ENCODE measurements at regions not wholly inside any gene's neighbourhood (a gene's known extent, or its start where the extent isn't known, plus 50 kb on each side); places are given as distances from the start of the nearest gene placed in this dataset.
"Not testable (repeated sequence)": the region's sequence is repeated elsewhere in the genome, so short reads cannot be mapped to it uniquely, and the experiment has no call there.

DNA sequence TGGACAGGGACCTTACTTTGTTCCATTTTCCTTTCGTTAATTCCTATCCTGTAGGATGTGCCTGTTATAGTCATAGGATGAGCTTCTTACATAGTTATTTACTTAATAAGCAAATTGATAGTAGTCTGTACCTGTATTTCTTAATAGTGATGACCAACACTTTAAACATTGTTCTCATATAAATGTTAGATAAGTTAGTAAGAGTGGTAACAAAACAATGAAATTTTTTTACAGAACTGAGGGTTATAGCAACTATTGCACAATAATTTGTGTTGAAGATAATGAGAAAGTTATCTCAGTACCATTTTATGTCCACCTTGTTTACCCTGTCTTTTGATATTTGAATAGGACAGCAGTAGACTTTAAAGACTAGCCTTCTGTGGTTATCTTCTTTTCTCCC, 162.9 kb upstream of the ELL2 start:
- no peak for DNase-seq

DNA sequence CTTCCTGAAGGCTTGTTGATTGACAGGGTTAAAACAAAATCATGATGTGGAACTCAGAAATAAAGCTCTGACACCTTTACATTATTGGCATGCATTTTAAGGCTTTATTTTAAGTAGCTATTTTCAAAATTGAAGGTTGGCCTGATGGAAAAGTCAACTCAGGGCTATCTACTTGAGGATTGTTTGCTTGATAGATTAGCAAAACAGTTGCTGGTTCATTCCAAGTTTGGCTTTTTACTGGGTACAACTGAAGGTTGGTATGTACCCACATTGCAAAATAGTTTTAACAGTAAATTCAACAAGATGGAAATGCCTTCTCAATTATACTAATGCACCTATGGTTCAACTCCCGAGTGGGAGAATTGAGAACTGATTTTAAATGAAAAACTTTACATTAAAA, 161.8 kb upstream of the ELL2 start:
- DNase-seq: no peak

DNA sequence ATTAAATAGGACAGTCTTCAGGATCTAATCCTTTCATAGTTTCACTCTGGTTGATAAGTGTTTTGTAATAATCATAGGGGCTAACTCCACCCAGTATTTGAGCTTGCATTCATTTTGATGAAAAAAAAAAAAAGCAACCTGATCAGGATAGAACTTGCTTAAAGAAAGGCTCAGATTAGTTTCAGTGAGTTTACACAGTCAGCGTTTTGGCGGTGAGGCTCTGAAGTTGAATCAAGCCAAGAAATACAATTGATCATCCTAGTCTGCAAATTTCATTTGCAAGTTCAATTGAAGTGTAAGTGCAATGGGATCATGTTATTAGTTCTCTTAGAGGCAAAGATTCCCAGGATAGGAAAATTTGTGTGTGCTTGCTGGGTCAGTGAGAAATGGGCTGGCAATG, 159.7 kb upstream of the ELL2 start:
- no peak for DNase-seq

DNA sequence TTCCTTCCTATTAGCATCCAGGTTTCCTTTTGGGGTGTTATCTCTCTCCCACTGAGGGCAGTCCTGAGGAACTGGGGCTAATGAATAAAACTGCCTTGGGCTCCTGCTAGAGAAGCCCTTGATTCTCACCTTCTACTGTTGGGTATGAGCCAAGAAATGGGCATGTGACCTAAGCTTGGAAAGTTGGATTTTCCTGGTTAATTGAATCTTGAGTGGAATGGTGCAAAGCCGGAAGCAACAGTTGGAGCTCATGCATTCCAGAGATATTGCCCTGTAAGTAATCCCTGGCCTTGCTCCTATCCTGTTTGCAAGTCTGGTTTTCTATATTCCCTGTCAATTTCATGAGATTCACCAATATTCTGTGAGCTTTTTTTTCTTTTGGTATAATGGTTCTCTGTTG, 158.5 kb upstream of the ELL2 start:
- no peak for DNase-seq

DNA sequence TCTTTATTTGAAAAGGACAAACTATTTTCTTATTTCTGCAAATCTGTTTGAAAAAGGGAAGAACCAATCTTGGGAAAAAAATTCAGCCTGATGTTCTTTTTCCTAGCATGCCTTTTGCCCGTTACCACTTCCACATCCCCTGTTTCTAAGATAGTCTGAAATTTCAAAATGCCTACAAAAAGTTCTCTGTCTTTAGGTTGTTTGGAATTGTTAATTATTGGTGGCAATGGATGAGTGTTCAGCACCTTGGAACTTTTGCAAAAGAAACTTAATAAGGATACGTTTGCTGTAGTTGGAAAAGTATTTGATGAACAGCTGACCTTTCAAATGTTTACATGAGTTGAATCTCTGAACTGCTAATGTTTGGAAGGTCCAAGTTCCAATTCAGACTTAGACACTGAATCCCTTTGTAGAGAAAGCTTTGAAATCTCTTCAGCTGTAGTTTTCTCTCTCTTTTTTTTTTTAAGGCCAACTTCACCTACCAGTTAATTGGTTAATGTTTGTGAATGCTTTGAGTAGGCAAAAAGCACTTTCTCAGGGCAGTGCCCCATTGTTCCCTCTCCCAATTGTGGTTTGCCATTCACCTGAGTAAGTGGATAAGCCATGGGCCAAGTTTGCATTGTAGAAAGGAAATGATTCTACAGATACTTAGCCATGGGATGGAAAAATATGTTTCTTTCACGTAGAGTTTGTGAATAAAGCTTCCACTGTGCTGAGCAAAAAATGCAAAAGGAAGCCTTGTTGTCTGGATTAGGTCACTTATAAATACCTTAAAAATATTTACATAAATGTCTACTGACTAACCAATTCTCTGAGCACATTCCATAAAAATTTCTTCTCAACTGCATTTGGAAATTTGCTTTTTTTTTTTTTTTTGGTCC, 156.4 kb upstream of the ELL2 start:
- DNase-seq: no peak

DNA sequence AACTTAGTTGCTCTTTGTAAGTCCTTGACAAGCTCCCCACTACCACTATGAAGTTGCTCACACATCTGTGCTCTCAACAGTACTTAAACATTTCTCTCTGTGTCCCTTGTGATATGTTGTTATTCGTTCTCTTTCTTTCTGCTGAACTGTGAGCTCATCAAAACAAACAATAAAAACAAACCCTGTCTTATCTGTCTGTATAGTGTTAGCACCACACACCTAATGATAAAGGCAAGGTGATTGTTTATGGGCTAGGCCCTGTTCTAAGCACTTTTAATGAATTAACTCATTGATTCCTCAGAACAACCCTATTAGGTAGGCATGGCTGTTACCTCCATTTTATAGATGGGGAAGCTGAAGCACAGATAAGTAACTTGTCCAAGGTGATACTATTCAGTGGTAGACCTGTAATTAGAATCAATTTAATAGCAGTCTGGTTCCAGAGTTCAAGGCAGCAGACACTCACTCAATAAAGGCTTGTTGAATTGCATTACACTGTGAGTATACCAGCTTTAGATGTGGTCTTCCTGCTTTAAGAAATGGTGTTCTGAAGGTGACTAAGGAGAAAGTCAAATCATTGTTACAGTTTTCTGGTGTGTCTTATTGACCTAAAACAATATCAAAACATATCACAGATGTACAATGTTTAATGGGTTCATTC, 153.6 kb upstream of the ELL2 start:
- no peak for DNase-seq

DNA sequence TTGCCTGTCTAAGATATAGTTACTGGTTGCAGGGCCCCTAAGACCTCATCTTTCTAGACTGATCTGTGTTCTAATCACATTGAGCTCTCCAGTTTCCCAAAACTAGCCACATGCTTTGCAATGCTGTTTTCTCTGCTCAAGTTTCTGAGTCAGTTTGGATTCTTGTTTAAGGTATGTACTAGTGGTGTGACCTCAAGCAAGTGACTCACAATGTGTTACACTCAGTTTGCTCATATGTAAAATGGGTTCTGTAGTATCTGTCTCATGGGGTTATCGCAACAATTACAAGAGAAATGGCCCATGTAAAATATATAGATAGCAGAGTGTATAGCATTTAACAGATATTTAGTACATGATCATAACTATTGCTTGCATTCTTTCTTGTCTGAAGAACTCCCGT, 153.1 kb upstream of the ELL2 start:
- no peak for DNase-seq

DNA sequence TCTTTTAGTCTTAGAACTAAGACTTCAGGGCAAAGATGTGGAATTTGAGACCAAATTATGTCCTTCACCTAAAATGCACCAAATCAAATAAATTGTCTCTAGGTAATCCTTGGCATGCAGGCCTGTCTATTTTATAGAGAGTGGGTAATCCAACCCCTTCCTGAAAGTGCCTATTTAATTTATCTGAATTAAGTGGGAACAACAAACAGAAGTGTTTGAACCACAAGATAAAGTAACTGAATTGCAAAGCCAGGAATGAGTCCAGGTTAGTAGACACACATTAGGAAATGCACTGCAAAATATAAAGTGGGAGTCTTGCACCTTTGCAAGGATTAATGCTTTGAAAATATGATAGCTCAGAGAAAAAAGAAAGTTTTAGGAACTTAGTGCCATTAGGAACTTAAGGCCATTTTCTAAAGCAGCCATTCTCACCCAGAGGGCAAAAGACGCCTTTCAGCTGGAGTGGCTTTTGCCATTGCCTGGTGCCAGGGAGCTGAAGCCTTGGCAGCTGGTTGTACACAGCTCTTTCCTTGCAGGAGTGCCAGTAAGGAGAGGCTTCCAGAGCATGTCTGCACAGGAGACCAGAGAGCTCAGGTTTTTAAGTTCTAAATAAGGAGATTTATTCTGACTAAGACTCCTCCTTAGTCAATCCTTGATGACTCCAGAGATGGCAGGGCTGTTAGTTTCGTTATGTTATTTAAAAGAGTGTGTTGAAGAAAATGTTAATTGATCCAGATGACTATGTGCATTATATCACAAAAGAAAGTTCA, 151.7 kb upstream of the ELL2 start:
- no peak for DNase-seq

DNA sequence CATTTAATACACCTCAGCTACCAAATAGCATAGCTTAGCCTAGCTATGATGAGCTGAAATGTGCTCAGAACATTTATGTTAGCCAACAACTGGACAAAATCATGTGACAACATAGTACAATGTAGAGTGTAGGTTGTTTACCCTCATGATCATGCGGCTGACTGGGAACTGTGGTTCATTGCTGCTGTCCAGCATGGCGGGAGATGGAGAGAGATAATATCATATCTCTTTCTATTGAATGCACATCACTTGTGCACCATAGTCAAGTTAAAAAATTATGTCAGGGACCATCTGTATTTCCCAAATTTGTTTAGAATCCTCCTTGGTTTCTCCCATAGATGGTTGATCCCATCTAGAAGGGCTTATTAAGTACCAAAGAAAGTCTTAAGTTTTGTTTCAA, 151.1 kb upstream of the ELL2 start:
- no peak for DNase-seq

DNA sequence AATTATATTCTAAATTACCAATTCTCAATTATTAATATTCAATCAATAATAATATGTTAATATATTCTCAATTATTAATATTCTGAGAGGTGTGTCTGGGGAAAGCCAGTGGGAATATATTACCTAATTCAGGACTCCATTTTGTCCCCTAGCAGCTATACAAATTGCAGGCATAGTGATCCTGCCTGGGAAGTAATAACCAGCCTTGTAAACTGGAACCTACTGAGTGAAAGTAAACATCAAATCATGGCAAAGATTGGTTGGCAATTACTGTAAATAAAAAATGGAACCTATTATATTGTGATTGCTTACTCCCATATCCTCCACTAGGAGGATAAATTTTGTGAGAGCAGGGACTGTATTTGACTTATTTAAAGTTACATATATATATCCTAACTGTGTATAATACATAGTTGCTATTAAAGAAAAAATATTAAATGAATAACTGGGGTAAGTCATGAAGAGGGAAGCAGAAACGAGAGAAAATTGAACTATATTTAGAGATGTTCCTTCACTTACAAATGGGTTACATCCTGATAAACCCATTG, 150.5 kb upstream of the ELL2 start:
- no peak for DNase-seq

DNA sequence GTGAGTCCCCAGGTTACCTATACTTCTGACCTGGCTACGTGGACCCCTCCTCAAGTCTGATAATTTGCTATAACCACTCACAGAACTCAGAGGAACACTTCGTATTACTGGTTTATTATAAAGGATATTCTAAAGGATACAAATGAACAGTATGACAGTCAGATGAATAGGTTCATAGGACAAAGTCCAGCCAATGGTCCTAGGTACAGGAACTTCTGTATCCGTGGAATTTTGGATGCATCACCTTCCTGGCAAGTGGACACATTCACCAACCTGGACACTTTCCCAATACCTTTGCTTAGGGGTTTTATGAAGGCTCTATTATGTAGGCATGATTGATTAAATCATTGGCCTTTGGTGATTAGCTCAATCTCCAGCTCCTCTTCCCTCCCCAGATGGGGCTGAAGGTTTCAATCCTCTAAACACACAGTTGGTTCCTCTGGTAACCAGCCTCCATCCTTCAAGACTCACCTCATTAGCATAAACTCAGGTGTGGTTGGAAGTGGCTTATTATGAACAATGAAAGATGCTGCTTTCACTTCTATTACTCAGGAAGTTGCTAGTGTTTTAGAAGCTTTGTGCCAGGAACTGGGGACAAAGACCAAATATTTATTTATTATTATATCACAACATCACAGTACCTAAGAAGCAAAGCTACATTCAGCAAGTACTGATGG, 149.6 kb upstream of the ELL2 start:
- no peak for DNase-seq

DNA sequence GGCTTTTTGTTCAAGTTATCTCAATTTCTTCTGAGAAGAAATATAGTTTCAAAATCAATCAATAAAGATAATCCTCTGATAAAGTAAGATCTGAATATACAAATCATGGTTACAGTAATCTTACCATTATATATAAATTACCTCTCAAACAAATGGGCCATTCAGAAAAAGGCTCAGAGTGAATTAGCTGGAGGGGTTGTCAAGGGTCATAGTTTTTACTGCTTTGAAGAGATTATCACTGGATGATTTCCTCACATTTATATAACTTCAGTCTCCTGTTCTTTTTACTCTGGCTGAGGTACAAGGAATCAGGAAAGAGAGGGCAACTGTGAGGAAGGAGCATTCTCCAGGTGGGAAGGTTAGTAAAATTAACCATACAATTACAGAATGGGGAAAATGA, 148.6 kb upstream of the ELL2 start:
- no peak for DNase-seq

DNA sequence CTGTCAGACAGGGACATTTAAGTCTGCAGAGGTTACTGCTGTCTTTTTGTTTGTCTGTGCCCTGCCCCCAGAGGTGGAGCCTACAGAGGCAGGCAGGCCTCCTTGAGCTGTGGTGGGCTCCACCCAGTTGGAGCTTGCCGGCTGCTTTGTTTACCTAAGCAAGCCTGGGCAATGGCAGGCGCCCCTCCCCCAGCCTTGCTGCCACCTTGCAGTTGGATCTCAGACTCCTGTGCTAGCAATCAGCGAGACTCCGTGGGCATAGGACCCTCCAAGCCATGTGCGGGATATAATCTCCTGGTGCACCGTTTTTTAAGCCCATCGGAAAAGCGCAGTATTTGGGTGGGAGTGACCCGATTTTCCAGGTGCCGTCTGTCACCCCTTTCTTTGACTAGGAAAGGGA, 147.0 kb upstream of the ELL2 start:
- DNase-seq: not testable (repeated sequence)

DNA sequence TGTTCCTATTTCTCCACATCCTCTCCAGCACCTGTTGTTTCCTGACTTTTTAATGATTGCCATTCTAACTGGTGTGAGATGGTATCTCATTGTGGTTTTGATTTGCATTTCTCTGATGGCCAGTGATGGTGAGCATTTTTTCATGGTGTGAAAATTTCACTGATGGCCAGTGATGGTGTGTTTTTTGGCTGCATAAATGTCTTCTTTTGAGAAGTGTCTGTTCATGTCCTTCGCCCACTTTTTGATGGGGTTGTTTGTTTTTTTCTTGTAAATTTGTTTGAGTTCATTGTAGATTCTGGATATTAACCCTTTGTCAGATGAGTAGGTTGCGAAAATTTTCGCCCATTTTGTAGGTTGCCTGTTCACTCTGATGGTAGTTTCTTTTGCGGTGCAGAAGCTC, 142.2 kb upstream of the ELL2 start:
- DNase-seq: not testable (repeated sequence)

DNA sequence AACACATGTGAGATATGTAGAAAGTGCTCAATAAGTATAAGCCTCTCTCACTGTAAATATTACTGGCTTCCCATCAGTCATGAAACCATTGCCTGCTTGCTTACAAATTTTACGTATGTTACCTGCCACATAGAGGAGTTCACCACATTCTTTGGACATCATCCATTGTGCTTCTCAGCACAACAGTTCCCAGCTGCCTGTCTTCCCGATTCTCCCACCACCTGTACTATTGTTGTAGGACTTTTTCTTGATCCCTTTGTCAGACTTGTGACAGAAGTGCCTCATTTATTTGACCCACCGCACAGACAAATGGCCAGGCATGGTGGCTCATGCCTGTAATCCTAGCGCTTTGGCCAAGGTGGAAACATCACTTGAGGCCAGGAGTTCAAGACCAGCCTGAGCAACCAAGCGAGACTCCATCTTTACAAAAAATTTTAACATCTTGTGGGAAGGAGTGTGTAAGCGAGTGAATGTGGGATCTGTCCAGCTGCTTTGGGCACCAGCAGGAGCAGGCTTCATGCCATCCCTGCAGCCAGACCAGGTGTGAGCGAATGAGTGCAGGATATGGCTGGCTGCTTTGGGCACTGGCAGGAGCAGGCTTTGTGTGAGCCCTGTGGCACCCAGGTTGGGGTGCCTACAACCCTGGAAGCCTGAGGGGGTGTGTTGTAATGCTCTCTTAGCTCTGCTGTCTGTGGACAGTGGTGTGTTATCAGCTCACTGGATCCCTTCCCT, 139.9 kb upstream of the ELL2 start:
- no peak for DNase-seq

DNA sequence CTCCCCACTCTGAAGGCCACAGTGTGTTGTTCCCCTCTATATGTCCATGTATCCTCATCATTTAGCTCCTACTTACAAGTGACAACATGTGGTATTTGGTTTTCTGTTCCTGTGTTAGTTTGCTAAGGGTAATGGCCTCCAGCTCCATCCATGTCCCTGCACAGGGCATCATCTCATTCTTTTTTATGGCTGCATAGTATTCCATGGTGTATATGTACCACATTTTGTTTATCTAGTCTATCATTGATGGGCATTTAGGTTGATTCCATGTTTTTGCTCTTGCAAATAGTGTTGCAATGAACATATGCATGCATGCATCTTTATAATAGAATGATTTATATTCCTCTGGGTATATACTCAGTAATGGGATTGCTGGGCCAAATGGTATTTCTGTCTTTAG, 135.8 kb upstream of the ELL2 start:
- DNase-seq: not testable (repeated sequence)

DNA sequence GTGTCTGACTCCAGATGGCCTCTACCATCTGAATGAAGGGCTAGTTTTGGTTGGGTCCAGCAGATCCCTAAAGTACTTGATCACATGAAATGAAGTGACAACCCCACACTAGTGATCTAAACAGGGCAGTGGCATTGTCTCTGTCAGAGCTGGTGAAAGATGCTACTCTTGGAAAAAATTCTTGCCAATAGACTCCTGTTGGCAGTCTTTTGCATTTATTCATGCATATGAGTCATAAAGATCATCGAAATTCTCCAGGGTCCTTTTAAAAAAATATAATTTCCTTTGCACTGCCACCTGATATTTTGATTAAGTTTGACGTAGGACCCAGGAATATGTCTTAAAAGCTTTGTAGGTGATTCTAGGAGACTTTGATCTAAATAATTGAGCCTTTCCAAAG, 135.1 kb upstream of the ELL2 start:
- DNase-seq: no peak

DNA sequence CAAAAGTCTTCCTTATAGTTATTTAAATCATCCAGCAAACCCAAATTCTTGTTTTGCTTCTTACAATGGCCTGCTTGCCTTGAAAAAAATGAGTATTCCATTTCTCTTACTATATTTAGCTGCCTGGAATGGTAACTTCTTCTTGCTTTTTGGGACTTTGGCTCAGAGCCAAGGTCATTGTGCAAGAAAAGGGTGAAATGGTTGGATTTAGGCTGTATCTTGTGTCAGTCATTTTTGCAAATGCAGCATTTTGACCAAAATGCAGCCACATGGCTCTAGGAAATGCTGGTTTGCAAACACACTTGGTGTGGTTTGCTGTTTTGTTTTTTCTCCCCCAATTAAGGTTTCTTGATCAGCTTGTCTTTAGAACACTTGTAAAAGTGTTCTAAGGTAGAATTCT, 133.3 kb upstream of the ELL2 start:
- no peak for DNase-seq

DNA sequence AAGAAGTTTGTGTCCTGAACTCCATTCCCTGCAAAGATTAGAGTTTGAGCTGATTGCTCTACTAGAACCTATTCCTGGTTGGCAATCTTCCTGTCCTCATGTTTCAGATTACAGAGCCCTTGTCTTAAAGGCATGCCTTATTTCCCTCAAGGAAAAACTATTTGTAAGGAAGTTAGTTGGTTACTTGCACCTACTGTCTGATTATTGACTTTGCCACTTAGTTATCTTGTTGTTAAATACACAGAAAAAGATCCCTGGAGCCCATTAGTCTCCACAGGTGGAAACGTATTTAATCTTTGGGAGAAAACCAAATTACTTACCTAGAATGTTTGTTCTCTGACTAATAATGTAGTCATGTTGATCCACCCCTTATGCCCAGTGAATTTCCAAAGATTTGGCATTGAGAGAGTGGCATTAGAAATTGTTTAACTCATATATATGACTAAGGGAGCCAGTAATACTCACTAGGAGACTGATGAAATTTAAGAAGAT, 132.3 kb upstream of the ELL2 start:
- DNase-seq: no peak

DNA sequence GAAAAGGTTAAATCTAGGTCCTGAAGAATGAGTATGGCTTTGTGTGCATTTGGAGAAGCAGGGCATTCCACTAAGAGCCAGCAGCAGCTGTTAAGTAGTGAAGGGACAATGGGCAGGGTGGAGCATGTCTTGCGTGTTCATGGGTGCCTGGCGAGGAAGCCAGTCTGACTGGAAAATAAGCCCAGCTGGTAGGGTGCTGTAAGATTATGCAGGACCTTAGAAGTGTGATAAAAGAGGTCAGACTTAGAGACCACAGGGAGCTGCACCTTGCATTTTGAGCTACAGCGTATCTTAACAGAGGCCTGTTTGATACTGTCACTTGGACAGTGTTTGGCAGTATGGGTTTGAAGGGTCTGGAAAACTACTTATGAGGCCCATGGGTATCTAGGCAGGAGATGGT, 131.7 kb upstream of the ELL2 start:
- DNase-seq: no peak

DNA sequence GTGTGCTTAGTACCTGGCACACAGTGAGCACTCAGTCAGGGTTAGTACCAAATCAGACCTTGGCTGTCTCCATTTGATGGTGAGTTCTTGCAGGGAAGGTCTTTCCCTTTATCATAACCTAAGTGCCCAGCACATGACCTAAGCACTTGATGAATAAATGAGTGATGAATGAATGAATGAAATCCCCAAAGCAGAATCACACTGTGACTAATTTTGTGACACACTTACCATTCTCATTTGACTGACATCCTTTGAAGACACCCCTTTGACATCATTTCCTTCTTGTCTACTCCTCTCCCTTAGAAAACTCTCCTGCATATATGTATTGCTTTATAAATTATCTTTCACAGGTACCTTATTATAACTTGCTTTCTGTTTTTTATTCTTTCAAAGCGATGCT, 130.2 kb upstream of the ELL2 start:
- DNase-seq: no peak

DNA sequence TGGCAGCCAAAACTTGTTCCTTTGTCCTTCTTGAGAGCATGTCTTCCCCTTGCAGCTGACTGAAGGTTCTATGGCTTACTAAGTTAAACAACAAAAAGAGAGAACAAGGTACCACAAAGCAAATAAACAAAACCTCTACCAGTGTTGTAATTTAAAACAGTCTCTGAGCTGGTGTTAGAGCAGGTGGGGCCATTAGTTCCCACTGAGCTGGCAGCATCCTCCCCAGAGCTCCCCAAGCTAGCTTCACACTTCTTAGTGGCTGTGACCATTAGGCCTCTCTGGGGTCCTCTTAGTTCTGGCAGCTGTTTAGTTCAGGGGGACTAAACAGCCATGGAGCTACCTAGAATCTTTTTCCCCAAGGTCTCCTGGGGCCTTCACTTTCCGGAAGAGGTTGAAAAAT, 128.6 kb upstream of the ELL2 start:
- no peak for DNase-seq
